ENCODE measurements at regions not wholly inside any gene's neighbourhood (a gene's known extent, or its start where the extent isn't known, plus 50 kb on each side); places are given as distances from the start of the nearest gene placed in this dataset.
A peak's percentile ranks its signal among the peaks of the same experiment; 100 is the strongest.
"Not testable (repeated sequence)": the region's sequence is repeated elsewhere in the genome, so short reads cannot be mapped to it uniquely, and the experiment has no call there.

DNA sequence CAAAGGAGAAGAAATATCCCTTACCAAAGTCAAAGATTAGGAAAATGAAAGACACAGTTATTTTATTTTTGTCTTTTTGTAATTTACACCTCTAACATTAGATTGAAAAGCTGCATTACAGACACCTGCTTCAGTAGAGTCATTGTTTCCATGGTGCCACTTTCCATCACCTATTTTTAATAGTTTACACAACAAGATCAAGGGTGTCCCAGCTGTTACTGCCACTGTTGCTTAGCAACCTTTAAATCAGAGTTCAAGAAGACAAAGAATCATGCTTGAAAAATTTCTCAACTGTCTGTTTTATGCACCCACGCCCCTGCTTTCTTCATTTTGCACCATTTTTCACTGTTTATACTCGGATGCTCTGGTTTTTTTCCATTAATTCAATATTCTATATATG is 668.2 kb upstream of the GJE1 start:
- no TSS peak for BruUV-seq (replicated peaks)
- H3K27ac Mint-ChIP-seq (ENCODE audit: low read depth, unreplicated experiment), result no peak overlapping the region
- H3K4me1 Mint-ChIP-seq (ENCODE audit: insufficient read depth, unreplicated experiment), result peaks cover 10% of the 10 kb centered on the region
- ChIA-PET CTCF (no interaction called here), POLR2A (interaction anchor here (0.6 to 2.4 kb wide), 3 partner anchors 11 to 899 kb away, joined by 3 to 8 read pairs (median 3); no protein-coding TSS in a partner anchor)
- intact Hi-C loops (cut with micrococcal nuclease), result no loop called here
- H3K27me3 Mint-ChIP-seq (ENCODE audit: insufficient read depth, unreplicated experiment), result no peaks in the 10 kb centered on the region
- no peak overlapping the region for H3K4me3 Mint-ChIP-seq (ENCODE audit: unreplicated experiment)
- peak; percentile 17 for DNase-seq (ENCODE audit: unreplicated experiment)
- TF ChIP-seq, protein P1, sequence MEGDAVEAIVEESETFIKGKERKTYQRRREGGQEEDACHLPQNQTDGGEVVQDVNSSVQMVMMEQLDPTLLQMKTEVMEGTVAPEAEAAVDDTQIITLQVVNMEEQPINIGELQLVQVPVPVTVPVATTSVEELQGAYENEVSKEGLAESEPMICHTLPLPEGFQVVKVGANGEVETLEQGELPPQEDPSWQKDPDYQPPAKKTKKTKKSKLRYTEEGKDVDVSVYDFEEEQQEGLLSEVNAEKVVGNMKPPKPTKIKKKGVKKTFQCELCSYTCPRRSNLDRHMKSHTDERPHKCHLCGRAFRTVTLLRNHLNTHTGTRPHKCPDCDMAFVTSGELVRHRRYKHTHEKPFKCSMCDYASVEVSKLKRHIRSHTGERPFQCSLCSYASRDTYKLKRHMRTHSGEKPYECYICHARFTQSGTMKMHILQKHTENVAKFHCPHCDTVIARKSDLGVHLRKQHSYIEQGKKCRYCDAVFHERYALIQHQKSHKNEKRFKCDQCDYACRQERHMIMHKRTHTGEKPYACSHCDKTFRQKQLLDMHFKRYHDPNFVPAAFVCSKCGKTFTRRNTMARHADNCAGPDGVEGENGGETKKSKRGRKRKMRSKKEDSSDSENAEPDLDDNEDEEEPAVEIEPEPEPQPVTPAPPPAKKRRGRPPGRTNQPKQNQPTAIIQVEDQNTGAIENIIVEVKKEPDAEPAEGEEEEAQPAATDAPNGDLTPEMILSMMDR (IDR thresholded peaks at IDR 0.05; ENCODE audit: unreplicated experiment), result no peak
- no peaks in the 10 kb centered on the region for H3K9me3 Mint-ChIP-seq (ENCODE audit: unreplicated experiment)
- H3K36me3 Mint-ChIP-seq (ENCODE audit: insufficient read depth, unreplicated experiment), result peaks cover 6% of the 10 kb centered on the region

DNA sequence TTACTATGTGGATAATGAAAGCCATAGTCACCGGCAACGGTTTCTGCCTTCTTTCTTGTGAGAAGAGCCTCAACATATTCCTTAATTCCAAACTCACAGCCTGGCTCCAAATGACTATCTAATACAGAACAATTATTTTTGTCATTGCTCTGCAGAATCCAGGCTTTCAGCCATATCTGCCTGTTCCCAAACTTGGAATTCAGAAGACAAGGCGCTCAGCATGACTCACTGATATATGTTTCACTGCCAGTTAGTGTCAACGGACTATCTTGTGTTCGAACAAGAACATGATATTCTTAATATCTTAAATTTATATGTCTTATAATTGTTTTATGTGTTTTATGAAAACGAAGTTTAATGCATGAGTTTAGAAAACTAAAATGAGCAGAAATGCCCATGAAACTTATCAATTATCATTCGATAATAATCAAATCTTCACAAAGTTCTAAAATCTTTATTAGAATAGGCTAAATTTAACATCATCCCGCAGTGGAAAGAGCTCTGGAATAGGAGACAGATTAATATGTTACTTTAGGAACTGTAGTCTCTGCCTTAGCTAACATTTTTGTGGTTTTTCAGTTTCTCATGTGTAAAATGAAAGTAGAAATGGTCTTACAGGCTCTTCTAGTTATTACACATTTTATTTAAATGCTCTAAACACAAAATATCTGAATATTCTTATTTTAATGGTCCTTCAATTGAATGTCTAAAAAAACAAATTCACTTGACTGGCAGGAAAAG is 669.3 kb upstream of the GJE1 start:
- no peak for DNase-seq (ENCODE audit: unreplicated experiment)
- H3K4me3 Mint-ChIP-seq (ENCODE audit: unreplicated experiment), result no peak overlapping the region
- no peaks in the 10 kb centered on the region for H3K9me3 Mint-ChIP-seq (ENCODE audit: unreplicated experiment)
- TF ChIP-seq, protein P1 (IDR thresholded peaks at IDR 0.05; ENCODE audit: unreplicated experiment), result no peak
- no peak overlapping the region for H3K27ac Mint-ChIP-seq (ENCODE audit: low read depth, unreplicated experiment)
- BruUV-seq (replicated peaks), result no TSS peak
- H3K4me1 Mint-ChIP-seq (ENCODE audit: insufficient read depth, unreplicated experiment), result peaks cover 10% of the 10 kb centered on the region
- H3K27me3 Mint-ChIP-seq (ENCODE audit: insufficient read depth, unreplicated experiment), result no peaks in the 10 kb centered on the region
- POLR2A ChIA-PET, result interaction anchor here (1.3 to 2.4 kb wide), 2 partner anchors 12 to 20 kb away, joined by 3 to 8 read pairs; no protein-coding TSS in a partner anchor
- intact Hi-C loops (cut with micrococcal nuclease), result no loop called here
- H3K36me3 Mint-ChIP-seq (ENCODE audit: insufficient read depth, unreplicated experiment), result peaks cover 6% of the 10 kb centered on the region
- CTCF ChIA-PET, result interaction anchor here (0.6 to 0.8 kb wide), 2 partner anchors 34 to 101 kb away, joined by 3 read pairs; no protein-coding TSS in a partner anchor

DNA sequence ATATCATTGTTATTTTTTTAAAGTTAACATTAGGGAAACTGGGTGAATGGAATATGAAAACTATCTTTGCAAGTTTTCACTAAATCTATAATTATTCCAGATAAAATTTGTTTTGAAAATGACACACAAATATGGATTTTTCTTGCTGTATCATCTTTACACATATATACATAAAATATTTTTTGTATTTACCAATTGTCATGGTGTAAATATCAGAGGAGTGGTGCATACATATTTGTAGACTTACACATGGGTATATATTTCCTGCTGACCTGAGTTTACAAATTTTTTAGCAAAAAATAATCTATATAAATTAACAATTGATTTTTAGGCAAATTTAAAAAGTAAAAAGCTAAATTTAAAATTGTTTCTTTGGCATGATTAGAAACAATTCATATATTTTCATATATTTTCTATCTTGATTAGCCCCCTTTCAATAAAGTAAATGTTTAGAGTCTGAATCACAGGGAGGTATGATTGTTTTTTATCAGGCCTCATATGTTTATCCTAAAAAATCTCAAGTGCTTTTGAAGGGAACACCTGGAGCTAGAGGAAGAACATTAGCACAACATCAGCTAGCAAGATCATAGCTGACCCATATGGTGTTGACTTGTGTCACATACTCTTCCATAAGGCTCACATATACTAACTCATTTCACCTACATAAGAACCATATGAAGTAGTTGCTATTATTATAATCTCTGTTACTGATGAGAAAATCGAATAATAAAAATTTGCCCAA is 671.8 kb upstream of the GJE1 start:
- no peak for DNase-seq (ENCODE audit: unreplicated experiment)
- Mint-ChIP-seq H3K36me3 (ENCODE audit: insufficient read depth, unreplicated experiment) (peaks cover 6% of the 10 kb centered on the region), H3K27ac (ENCODE audit: low read depth, unreplicated experiment) (no peak overlapping the region), H3K4me1 (ENCODE audit: insufficient read depth, unreplicated experiment) (peaks cover 5% of the 10 kb centered on the region), H3K27me3 (ENCODE audit: insufficient read depth, unreplicated experiment) (no peaks in the 10 kb centered on the region), H3K4me3 (ENCODE audit: unreplicated experiment) (no peak overlapping the region), H3K9me3 (ENCODE audit: unreplicated experiment) (no peaks in the 10 kb centered on the region)
- TF ChIP-seq, protein P1 (IDR thresholded peaks at IDR 0.05; ENCODE audit: unreplicated experiment), result no peak
- ChIA-PET POLR2A (no interaction called here), CTCF (no interaction called here)
- intact Hi-C loops (cut with micrococcal nuclease), result no loop called here
- no TSS peak for BruUV-seq (replicated peaks)

DNA sequence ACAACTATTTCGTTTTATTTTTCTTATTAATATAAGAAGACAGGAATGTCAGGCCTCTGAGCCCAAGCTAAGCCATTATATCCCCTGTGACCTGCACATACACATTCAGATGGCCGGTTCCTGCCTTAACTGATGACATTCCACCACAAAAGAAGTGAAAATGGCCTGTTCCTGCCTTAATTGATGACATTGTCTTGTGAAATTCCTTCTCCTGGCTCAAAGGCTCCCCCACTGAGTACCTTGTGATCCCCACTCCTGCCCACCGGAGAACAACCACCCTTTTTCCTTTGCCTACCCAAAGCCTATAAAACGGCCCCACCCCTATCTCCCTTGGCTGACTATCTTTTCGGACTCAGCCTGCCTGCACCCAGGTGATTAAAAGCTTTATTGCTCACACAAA is 672.5 kb upstream of the GJE1 start:
- H3K36me3 Mint-ChIP-seq (ENCODE audit: insufficient read depth, unreplicated experiment); intact Hi-C loops (cut with micrococcal nuclease); H3K27ac Mint-ChIP-seq (ENCODE audit: low read depth, unreplicated experiment): not testable (repeated sequence)

DNA sequence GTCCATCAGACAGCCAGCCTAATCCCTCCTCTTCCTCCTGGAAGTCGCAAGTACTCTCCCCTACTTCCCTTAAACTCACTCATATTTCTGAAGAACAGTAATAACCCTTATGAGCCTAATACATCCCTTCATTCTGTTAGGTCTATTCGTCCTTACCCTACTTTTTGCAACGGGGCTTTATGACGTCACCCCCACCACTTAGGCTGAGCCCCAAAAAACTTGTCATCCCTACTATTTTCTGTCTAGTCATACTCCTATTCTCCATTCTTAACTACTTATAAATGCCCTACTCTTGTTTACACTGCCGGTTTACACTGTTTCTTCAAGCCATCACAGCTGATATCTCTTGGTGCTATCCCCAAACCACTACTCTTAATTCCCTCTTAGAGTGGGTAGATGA is 674.7 kb upstream of the GJE1 start:
- BruUV-seq (replicated peaks); H3K36me3 Mint-ChIP-seq (ENCODE audit: insufficient read depth, unreplicated experiment); DNase-seq (ENCODE audit: unreplicated experiment); H3K9me3 Mint-ChIP-seq (ENCODE audit: unreplicated experiment); H3K4me3 Mint-ChIP-seq (ENCODE audit: unreplicated experiment); H3K4me1 Mint-ChIP-seq (ENCODE audit: insufficient read depth, unreplicated experiment); POLR2A ChIA-PET; H3K27ac Mint-ChIP-seq (ENCODE audit: low read depth, unreplicated experiment); intact Hi-C loops (cut with micrococcal nuclease); CTCF ChIA-PET; H3K27me3 Mint-ChIP-seq (ENCODE audit: insufficient read depth, unreplicated experiment): not testable (repeated sequence)

More for the DNA sequence above, 672.5 kb upstream of the GJE1 start:
- H3K9me3 Mint-ChIP-seq (ENCODE audit: unreplicated experiment); DNase-seq (ENCODE audit: unreplicated experiment); H3K4me3 Mint-ChIP-seq (ENCODE audit: unreplicated experiment); H3K4me1 Mint-ChIP-seq (ENCODE audit: insufficient read depth, unreplicated experiment); POLR2A ChIA-PET; BruUV-seq (replicated peaks); CTCF ChIA-PET; H3K27me3 Mint-ChIP-seq (ENCODE audit: insufficient read depth, unreplicated experiment): not testable (repeated sequence)

Measured in MCF 10A (cell line).